ENCODE measurements at regions not wholly inside any gene's neighbourhood (a gene's known extent, or its start where the extent isn't known, plus 50 kb on each side); places are given as distances from the start of the nearest gene placed in this dataset.

- TF ChIP-seq POLR2AphosphoS5 (IDR thresholded peaks at IDR 0.05; ENCODE audit: low read depth, low read length), result no peak
- TF ChIP-seq, protein P1, sequence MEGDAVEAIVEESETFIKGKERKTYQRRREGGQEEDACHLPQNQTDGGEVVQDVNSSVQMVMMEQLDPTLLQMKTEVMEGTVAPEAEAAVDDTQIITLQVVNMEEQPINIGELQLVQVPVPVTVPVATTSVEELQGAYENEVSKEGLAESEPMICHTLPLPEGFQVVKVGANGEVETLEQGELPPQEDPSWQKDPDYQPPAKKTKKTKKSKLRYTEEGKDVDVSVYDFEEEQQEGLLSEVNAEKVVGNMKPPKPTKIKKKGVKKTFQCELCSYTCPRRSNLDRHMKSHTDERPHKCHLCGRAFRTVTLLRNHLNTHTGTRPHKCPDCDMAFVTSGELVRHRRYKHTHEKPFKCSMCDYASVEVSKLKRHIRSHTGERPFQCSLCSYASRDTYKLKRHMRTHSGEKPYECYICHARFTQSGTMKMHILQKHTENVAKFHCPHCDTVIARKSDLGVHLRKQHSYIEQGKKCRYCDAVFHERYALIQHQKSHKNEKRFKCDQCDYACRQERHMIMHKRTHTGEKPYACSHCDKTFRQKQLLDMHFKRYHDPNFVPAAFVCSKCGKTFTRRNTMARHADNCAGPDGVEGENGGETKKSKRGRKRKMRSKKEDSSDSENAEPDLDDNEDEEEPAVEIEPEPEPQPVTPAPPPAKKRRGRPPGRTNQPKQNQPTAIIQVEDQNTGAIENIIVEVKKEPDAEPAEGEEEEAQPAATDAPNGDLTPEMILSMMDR (IDR thresholded peaks at IDR 0.05), result no peak
- TF ChIP-seq REST (IDR thresholded peaks at IDR 0.05; ENCODE audit: insufficient read depth in 1 of 2, low read depth in 2 of 2, low read length in 1 of 2), result no peak
These were observed 362.7 kb downstream of the TDRD15 start for GRCh38 chr2:21486445-21486844.

All from Panc1 (cell line).